ENCODE measurements at regions not wholly inside any gene's neighbourhood (a gene's known extent, or its start where the extent isn't known, plus 50 kb on each side); places are given as distances from the start of the nearest gene placed in this dataset.

DNA sequence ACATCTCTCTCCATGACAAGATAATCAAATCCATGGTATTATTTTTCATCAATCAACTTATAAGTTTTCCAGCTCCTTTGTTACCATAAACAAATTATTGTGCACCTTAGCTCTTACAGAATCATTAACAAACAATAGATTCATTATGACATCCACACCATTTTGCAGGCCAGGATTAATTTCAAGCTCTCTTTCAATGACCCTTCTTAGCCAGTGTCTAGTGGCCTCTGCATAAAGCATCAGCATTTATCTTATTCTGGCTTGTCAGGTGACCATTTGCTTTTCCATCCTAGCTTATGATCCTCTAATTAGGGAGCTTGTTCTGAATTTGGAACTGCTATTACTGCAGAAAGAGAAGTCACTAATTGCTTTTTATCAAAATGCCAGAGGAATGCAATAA, 806.2 kb upstream of the CHAC2 start:
- intact Hi-C loops (cut with micrococcal nuclease; ENCODE audit: unreplicated experiment) = loop anchor here (5.0 kb wide), 1 partner anchor 54 kb away; no protein-coding TSS in a partner anchor
- H3K4me2 ChIP-seq (ENCODE audit: control insufficient read depth, insufficient read depth) = no peak overlapping the region
- DNase-seq (ENCODE audit: low read depth, low spot score) (no peak), FAIRE-seq (no peak), ATAC-seq (no peak)
- H3K27me3 ChIP-seq (replicated peaks in 1 of 2; ENCODE audit: control insufficient read depth in 2 of 2, insufficient read depth in 2 of 2, low read length in 1 of 2) = no peaks in the 10 kb centered on the region
- H3K36me3 ChIP-seq (ENCODE audit: control insufficient read depth in 2 of 2, insufficient read depth in 2 of 2, low read length in 1 of 2) = no peaks in the 10 kb centered on the region
- RAD21 ChIA-PET (ENCODE audit: unreplicated experiment) = interaction anchor here (0.9 kb wide), 1 partner anchor 14 kb away, joined by 3 read pairs; no protein-coding TSS in a partner anchor
- TF ChIP-seq TAF1 (IDR thresholded peaks at IDR 0.05; ENCODE audit: borderline replicate concordance, low read depth, low read length) (no peak), MEF2B (IDR thresholded peaks at IDR 0.05; ENCODE audit: partially characterized antibody, poor library complexity, severe bottlenecking) (no peak), REST (IDR thresholded peaks at IDR 0.05; ENCODE audit: low read depth, low read length) (no peak)
- TF ChIP-seq, protein P1, sequence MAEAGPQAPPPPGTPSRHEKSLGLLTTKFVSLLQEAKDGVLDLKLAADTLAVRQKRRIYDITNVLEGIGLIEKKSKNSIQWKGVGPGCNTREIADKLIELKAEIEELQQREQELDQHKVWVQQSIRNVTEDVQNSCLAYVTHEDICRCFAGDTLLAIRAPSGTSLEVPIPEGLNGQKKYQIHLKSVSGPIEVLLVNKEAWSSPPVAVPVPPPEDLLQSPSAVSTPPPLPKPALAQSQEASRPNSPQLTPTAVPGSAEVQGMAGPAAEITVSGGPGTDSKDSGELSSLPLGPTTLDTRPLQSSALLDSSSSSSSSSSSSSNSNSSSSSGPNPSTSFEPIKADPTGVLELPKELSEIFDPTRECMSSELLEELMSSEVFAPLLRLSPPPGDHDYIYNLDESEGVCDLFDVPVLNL (IDR thresholded peaks at IDR 0.05; ENCODE audit: low read depth, low read length) = no peak
- no peaks in the 10 kb centered on the region for H4K20me1 ChIP-seq (ENCODE audit: control insufficient read depth, insufficient read depth)
- SMC1A ChIA-PET (ENCODE audit: uncharacterized antibody, unreplicated experiment) = interaction anchor here (0.6 to 1.4 kb wide), 2 partner anchors 11 to 508 kb away, joined by 3 to 4 read pairs; no protein-coding TSS in a partner anchor
- no peak overlapping the region for H3K4me3 ChIP-seq
- H3K9me3 ChIP-seq (replicated peaks; ENCODE audit: control insufficient read depth, insufficient read depth, low read length) = no peaks in the 10 kb centered on the region
- H3K4me1 ChIP-seq (ENCODE audit: control insufficient read depth, insufficient read depth, low read length) = no peaks in the 10 kb centered on the region
- no TSS peak for BruUV-seq (replicated peaks)
- H2AFZ ChIP-seq (ENCODE audit: control insufficient read depth, low read depth, low read length) = no peak overlapping the region
- in situ Hi-C loops (cut with MboI) = no loop called here
- H3K9ac ChIP-seq (ENCODE audit: control insufficient read depth, insufficient read depth, low read length) = no peak overlapping the region
- CTCF ChIA-PET = no interaction called here
- POLR2A ChIA-PET = no interaction called here
- no peak overlapping the region for H3K27ac ChIP-seq (ENCODE audit: control insufficient read depth, insufficient read depth)
- no peaks in the 10 kb centered on the region for H3K79me2 ChIP-seq (ENCODE audit: control insufficient read depth, insufficient read depth, low read length)
